ENCODE measurements at regions not wholly inside any gene's neighbourhood (a gene's known extent, or its start where the extent isn't known, plus 50 kb on each side); places are given as distances from the start of the nearest gene placed in this dataset.
A peak's percentile ranks its signal among the peaks of the same experiment; 100 is the strongest.

DNA sequence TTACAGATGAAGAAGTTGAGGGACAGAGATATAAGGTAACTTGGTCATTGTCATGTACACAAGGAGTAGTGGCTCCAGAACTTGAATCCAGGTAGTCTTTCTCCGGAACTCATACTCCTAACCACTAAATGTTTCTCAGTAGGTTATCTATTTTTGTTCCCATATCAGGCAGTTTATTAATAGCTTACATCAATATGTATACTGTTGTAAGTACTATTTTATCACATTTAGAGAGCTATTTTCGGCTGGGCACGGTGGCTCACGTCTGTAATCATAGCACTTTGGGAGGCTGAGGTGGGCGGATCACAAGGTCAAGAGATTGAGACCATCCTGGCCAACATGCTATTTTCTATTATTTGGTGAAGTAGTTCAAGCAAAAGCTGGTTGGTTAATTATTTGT, 415.6 kb upstream of the FBXO33 start:
- Mint-ChIP-seq H3K9me3 (peaks cover 4% of the 10 kb centered on the region), H3K4me3 (no peak overlapping the region), H3K4me1 (peaks cover 6% of the 10 kb centered on the region), H3K36me3 (ENCODE audit: low read depth) (no peaks in the 10 kb centered on the region), H3K27ac (ENCODE audit: unreplicated experiment) (no peak overlapping the region), H3K27me3 (ENCODE audit: low read depth) (no peaks in the 10 kb centered on the region)
- DNase-seq (ENCODE audit: low read depth, low spot score): no peak
- TF ChIP-seq CTCF (conservative IDR thresholded peaks at IDR 0.05): no peak

- Mint-ChIP-seq H3K27me3 (ENCODE audit: low read depth) (no peaks in the 10 kb centered on the region), H3K27ac (ENCODE audit: unreplicated experiment) (no peak overlapping the region), H3K36me3 (ENCODE audit: low read depth) (no peaks in the 10 kb centered on the region), H3K4me3 (no peak overlapping the region), H3K4me1 (peaks cover 6% of the 10 kb centered on the region), H3K9me3 (peaks cover 4% of the 10 kb centered on the region)
- no peak for DNase-seq (ENCODE audit: low read depth, low spot score)
- TF ChIP-seq CTCF (conservative IDR thresholded peaks at IDR 0.05): no peak
Observed at GRCh38 chr14:39847194-39847593, 415.0 kb upstream of the FBXO33 start.

DNA sequence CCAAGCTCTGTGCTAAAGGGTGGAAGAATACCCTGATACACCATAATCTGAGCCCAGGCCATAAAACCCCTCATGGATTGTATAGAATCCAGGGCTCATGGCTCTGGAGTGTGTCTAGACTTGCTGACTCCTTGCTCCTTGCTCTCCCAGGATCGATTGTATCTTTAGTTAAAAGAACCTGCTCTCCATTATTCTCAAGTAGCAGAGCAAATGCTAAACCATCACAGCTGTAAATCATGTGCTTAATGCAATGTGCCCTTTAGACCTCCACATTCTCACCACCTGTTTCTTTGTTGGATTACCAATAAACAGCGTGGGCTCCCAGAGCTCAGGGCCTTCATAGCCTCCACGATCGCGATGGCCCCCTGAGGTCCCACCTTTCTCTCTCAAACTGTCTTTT, 411.6 kb upstream of the FBXO33 start:
- H3K4me3 Mint-ChIP-seq: no peak overlapping the region
- peak overlapping the region; percentile 77 for H3K27ac Mint-ChIP-seq (ENCODE audit: unreplicated experiment)

GRCh38 chr14:39841088-39841487, 408.9 kb upstream of the FBXO33 start:
- Mint-ChIP-seq H3K27me3 (ENCODE audit: low read depth) (no peaks in the 10 kb centered on the region), H3K27ac (ENCODE audit: unreplicated experiment) (no peak overlapping the region), H3K4me1 (peaks cover 6% of the 10 kb centered on the region), H3K36me3 (ENCODE audit: low read depth) (no peaks in the 10 kb centered on the region), H3K9me3 (peaks cover 4% of the 10 kb centered on the region), H3K4me3 (no peak overlapping the region)
- no peak for DNase-seq (ENCODE audit: low read depth, low spot score)
- no peak for TF ChIP-seq CTCF (conservative IDR thresholded peaks at IDR 0.05)

More for the DNA sequence above, 411.6 kb upstream of the FBXO33 start:
- DNase-seq (ENCODE audit: low read depth, low spot score): no peak
- Mint-ChIP-seq H3K9me3 (peaks cover 4% of the 10 kb centered on the region), H3K36me3 (ENCODE audit: low read depth) (no peaks in the 10 kb centered on the region), H3K4me1 (peaks cover 6% of the 10 kb centered on the region), H3K27me3 (ENCODE audit: low read depth) (no peaks in the 10 kb centered on the region)
- TF ChIP-seq CTCF (conservative IDR thresholded peaks at IDR 0.05): no peak

DNA sequence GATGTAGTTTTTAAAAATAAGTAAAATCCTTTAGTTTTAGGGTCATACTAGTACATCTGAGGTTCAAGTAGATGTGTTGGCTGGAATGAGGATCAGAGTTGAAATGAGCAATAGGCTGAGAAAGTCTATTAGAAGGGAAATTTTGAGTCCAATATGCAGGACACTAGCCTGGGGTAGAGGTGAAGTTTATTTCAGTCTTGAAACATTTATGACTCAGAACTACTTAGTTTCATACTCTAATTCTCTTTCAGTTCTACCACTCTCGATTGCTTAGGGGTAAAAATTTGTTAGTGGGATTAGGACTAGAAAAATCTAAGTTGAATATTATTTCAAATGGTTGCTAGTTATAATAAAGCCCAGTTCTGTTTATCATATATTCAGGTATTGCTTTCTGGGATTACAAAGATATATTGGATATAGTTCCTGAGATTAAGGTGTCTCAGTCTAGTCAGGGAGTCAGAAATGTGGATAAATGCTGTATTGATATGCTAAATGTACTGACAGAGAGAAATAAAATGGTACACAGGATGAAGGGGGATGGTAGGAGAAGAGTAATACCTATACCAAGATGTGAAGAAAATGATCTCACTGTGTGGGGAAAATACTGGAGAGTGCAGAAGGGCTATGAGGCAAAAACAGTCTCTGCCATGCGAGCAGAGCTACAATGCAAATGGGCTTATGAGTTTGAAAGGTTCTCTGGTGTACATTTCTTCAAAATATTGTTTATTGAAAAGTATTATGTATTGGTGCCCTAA, 395.8 kb upstream of the FBXO33 start:
- TF ChIP-seq CTCF (conservative IDR thresholded peaks at IDR 0.05): no peak
- Mint-ChIP-seq H3K9me3 (peaks cover 5% of the 10 kb centered on the region), H3K36me3 (ENCODE audit: low read depth) (peaks cover 2% of the 10 kb centered on the region), H3K4me3 (no peak overlapping the region), H3K27me3 (ENCODE audit: low read depth) (no peaks in the 10 kb centered on the region), H3K4me1 (no peaks in the 10 kb centered on the region), H3K27ac (ENCODE audit: unreplicated experiment) (no peak overlapping the region)
- DNase-seq (ENCODE audit: low read depth, low spot score): no peak

Data from neural crest cell (in vitro differentiated cells).